ENCODE measurements at regions not wholly inside any gene's neighbourhood (a gene's known extent, or its start where the extent isn't known, plus 50 kb on each side); places are given as distances from the start of the nearest gene placed in this dataset.

DNA sequence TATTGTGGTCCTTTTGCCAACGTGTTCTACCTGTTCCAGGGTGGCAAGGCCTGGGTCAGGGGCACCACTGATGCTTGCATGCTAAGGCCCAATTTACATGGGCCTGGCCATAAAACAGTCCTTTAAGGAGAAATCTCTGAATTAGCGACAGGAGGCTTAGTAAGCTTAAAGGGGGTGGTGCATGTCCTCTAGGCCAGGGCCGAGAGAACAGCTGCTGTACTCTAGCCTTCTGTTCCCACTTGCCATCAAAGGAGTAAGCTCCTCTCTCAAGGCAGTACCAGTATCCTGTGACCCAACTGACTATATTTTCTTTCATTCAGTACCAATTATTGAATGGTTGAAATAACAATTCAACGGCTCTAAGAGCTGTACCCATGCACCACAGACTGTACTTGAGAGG, 67.7 kb upstream of the ZDHHC17 start:
- H3K27me3 ChIP-seq = no peaks in the 10 kb centered on the region
- H3K9me3 ChIP-seq = no peaks in the 10 kb centered on the region
- H3K27ac ChIP-seq = no peak overlapping the region
- no peak for DNase-seq (ENCODE audit: low spot score in 2 of 2)
- H3K4me3 ChIP-seq = no peak overlapping the region
- intact Hi-C loops (cut with DNase I) = no loop called here
- TF ChIP-seq, protein P1, sequence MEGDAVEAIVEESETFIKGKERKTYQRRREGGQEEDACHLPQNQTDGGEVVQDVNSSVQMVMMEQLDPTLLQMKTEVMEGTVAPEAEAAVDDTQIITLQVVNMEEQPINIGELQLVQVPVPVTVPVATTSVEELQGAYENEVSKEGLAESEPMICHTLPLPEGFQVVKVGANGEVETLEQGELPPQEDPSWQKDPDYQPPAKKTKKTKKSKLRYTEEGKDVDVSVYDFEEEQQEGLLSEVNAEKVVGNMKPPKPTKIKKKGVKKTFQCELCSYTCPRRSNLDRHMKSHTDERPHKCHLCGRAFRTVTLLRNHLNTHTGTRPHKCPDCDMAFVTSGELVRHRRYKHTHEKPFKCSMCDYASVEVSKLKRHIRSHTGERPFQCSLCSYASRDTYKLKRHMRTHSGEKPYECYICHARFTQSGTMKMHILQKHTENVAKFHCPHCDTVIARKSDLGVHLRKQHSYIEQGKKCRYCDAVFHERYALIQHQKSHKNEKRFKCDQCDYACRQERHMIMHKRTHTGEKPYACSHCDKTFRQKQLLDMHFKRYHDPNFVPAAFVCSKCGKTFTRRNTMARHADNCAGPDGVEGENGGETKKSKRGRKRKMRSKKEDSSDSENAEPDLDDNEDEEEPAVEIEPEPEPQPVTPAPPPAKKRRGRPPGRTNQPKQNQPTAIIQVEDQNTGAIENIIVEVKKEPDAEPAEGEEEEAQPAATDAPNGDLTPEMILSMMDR (IDR thresholded peaks at IDR 0.05) = no peak
- no peaks in the 10 kb centered on the region for H3K36me3 ChIP-seq
- H3K4me1 ChIP-seq = no peaks in the 10 kb centered on the region

DNA sequence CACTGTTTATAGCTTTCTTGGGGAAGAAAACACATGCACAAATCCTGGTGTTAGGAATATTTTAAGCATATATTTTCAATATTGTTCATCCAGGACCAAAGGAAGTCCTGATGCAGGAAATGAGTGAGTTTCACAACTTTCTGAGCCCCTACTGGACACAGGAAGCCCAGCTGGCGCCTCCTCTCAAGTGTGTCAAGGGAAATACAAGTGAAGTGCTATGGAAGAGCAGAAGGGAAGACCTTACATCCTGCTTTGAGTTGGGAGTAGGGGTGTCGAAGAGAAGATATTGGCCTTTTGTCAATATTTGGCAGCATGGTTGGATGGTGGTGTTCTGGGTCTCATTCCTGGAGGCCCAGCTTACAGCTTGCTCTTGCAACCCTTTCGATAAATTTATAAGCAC, 66.1 kb upstream of the ZDHHC17 start:
- no peaks in the 10 kb centered on the region for H3K9me3 ChIP-seq
- no peaks in the 10 kb centered on the region for H3K27me3 ChIP-seq
- intact Hi-C loops (cut with DNase I) = no loop called here
- TF ChIP-seq, protein P1 (IDR thresholded peaks at IDR 0.05) = no peak
- no peak overlapping the region for H3K4me3 ChIP-seq
- H3K27ac ChIP-seq = no peak overlapping the region
- no peaks in the 10 kb centered on the region for H3K4me1 ChIP-seq
- no peaks in the 10 kb centered on the region for H3K36me3 ChIP-seq
- DNase-seq (ENCODE audit: low spot score in 2 of 2) = no peak

DNA sequence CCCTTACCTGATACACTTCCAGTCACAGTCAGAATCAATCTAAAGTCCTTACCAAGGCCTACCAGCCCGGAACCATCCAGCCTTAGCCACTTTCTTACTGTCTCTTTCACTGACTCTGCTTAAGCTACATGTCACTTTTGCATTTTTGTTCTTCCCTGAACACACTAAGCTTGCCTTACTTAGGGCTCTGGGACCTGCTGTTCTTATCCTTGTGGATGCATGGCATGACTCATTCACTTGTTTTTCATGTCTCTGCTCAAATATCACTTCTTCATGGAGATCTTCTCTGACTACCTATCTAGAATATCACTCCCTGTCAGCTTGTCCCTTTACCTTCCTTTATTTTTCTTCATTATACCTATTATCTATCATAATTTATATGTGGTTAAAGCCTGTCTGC, 65.6 kb upstream of the ZDHHC17 start:
- H3K36me3 ChIP-seq = no peaks in the 10 kb centered on the region
- intact Hi-C loops (cut with DNase I) = no loop called here
- H3K4me3 ChIP-seq = no peak overlapping the region
- H3K27ac ChIP-seq = no peak overlapping the region
- TF ChIP-seq, protein P1 (IDR thresholded peaks at IDR 0.05) = no peak
- no peak for DNase-seq (ENCODE audit: low spot score in 2 of 2)
- H3K27me3 ChIP-seq = no peaks in the 10 kb centered on the region
- H3K4me1 ChIP-seq = no peaks in the 10 kb centered on the region
- H3K9me3 ChIP-seq = no peaks in the 10 kb centered on the region

DNA sequence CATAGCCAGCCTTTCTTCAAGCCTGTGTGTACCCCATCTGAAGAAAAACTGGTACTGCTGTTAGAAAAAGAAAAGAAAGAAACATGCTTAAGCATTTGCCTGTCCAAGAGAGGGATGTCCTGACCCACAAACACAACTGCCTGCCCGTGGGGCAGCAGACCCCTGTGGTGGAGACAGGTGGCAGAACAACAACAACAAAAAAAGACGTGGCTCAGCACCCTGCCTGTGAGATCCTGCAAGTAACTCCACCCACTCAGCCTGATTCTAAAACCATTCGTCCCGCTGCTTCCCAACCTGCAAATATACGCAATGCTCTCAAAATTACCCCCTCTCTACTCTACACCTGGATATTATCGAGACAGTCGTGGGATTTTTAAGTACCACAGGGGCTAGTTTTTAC, 64.9 kb upstream of the ZDHHC17 start:
- H3K36me3 ChIP-seq = no peaks in the 10 kb centered on the region
- DNase-seq (ENCODE audit: low spot score in 2 of 2) = no peak
- intact Hi-C loops (cut with DNase I) = no loop called here
- no peaks in the 10 kb centered on the region for H3K4me1 ChIP-seq
- H3K9me3 ChIP-seq = no peaks in the 10 kb centered on the region
- TF ChIP-seq, protein P1 (IDR thresholded peaks at IDR 0.05) = no peak
- no peak overlapping the region for H3K27ac ChIP-seq
- no peak overlapping the region for H3K4me3 ChIP-seq
- H3K27me3 ChIP-seq = no peaks in the 10 kb centered on the region

DNA sequence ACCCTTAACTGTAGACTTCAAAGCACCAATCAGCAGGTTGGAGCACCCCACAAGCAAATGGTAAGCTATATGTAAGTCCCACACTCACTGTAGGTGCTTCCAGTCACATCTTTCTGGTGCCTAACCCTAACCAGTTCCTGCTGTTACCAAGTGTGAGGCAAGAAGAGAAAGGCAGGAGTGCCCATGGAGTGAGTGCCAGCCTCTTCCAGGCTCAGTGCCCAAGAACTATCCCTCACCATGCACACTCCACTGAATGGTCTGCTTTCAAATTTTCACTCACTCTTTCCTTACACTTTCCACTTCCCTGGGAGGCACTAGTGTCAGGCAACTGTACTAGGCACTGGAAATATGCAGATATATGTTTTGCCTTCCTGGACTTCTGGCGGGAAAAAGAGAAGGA, 62.2 kb upstream of the ZDHHC17 start:
- H3K4me3 ChIP-seq = no peak overlapping the region
- TF ChIP-seq, protein P1 (IDR thresholded peaks at IDR 0.05) = no peak
- H3K4me1 ChIP-seq = no peaks in the 10 kb centered on the region
- DNase-seq (ENCODE audit: low spot score in 2 of 2) = no peak
- H3K36me3 ChIP-seq = no peaks in the 10 kb centered on the region
- no peaks in the 10 kb centered on the region for H3K9me3 ChIP-seq
- intact Hi-C loops (cut with DNase I) = no loop called here
- no peaks in the 10 kb centered on the region for H3K27me3 ChIP-seq
- H3K27ac ChIP-seq = no peak overlapping the region

DNA sequence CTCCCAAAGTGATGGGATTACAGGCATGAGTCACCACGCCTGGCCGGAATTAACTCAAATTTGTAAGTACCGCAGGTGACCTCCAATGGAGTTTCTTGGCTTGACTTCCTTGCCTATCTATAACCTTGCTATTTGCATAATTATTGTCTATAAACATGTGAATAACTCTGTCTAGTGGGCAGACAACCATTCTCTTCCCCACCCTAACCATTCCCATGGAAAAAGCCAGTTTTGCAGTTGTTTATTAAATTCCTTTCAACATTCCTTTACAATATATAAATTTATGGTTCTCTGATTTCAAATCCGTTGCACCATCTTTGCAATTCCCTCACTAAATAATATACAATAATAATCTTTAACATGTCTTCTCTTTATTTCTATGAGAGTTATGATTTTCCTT, 61.0 kb upstream of the ZDHHC17 start:
- no peaks in the 10 kb centered on the region for H3K9me3 ChIP-seq
- no peaks in the 10 kb centered on the region for H3K36me3 ChIP-seq
- no peak overlapping the region for H3K27ac ChIP-seq
- intact Hi-C loops (cut with DNase I) = no loop called here
- DNase-seq (ENCODE audit: low spot score in 2 of 2) = no peak
- no peaks in the 10 kb centered on the region for H3K4me1 ChIP-seq
- no peaks in the 10 kb centered on the region for H3K27me3 ChIP-seq
- TF ChIP-seq, protein P1 (IDR thresholded peaks at IDR 0.05) = no peak
- no peak overlapping the region for H3K4me3 ChIP-seq

All from ascending aorta (tissue), 2 donors.